ENCODE measurements at regions not wholly inside any gene's neighbourhood (a gene's known extent, or its start where the extent isn't known, plus 50 kb on each side); places are given as distances from the start of the nearest gene placed in this dataset.

GRCh38 chr4:177087499-177087898 lies 222.2 kb upstream of the NEIL3 start:
- Histone ChIP-seq H2AFZ (ENCODE audit: low read depth, low read length) (no peak overlapping the region), H3K36me3 (ENCODE audit: control insufficient read depth in 2 of 2, extremely low read depth in 1 of 2, insufficient read depth in 2 of 2, low read length in 2 of 2) (no peaks in the 10 kb centered on the region), H3K79me2 (ENCODE audit: control insufficient read depth, insufficient read depth, low read length) (no peaks in the 10 kb centered on the region), H3K9me1 (replicated peaks; ENCODE audit: control insufficient read depth, extremely low read depth, insufficient read depth, low read length) (no peaks in the 10 kb centered on the region), H3K4me1 (ENCODE audit: control insufficient read depth, extremely low read depth, insufficient read depth, low read length) (no peaks in the 10 kb centered on the region), H3K9ac (replicated peaks; ENCODE audit: extremely low read depth, insufficient read depth, low read length) (no peak overlapping the region), H3K4me2 (ENCODE audit: insufficient read depth, low read length) (no peak overlapping the region), H4K20me1 (replicated peaks; ENCODE audit: control insufficient read depth, extremely low read depth, insufficient read depth, low read length) (no peaks in the 10 kb centered on the region), H3K27ac (ENCODE audit: insufficient read depth, low read depth, low read length) (no peak overlapping the region), H3K9me3 (replicated peaks; ENCODE audit: control insufficient read depth, insufficient read depth, low read length) (no peaks in the 10 kb centered on the region), H3K27me3 (ENCODE audit: control insufficient read depth in 2 of 2, insufficient read depth in 2 of 2, low read length in 2 of 2) (no peaks in the 10 kb centered on the region), H3K4me3 (replicated peaks in 1 of 3; ENCODE audit: insufficient read depth in 1 of 3, low read depth in 1 of 3, low read length in 3 of 3) (no peak overlapping the region)
- intact Hi-C loops (cut with micrococcal nuclease) (no loop called here), dilution Hi-C loops (cut with MboI; ENCODE audit: extremely low pct_ligation_motif_present, low sequenced_read_pairs) (no loop called here)
- no peak for TF ChIP-seq POLR2AphosphoS5 (IDR thresholded peaks at IDR 0.05; ENCODE audit: insufficient read depth, low read depth, low read length)
- TF ChIP-seq GATA2 (IDR thresholded peaks at IDR 0.05; ENCODE audit: insufficient read depth, insufficient read length, low read depth, low read length): no peak
- TF ChIP-seq CTCF (IDR thresholded peaks at IDR 0.05; ENCODE audit: extremely low read depth in 1 of 2, insufficient read depth in 1 of 2, low read depth in 1 of 2, low read length in 2 of 2): no peak
- no peak for TF ChIP-seq MYC (IDR thresholded peaks at IDR 0.05; ENCODE audit: low read depth, low read length)
- no peak for TF ChIP-seq FOS (IDR thresholded peaks at IDR 0.05; ENCODE audit: borderline replicate concordance, insufficient read depth, low read length)
- TF ChIP-seq JUN (IDR thresholded peaks at IDR 0.05; ENCODE audit: borderline replicate concordance, insufficient read depth, insufficient read length, low read depth): no peak
- no peak for TF ChIP-seq EZH2 (IDR thresholded peaks at IDR 0.05; ENCODE audit: borderline replicate concordance, low read depth, low read length, severe bottlenecking)
- TF ChIP-seq MAX (IDR thresholded peaks at IDR 0.05; ENCODE audit: insufficient read depth, insufficient read length): no peak
- no TSS peak for BruUV-seq (replicated peaks)
- DNase-seq (ENCODE audit: low read depth, low spot score): no peak
- POLR2A ChIA-PET: no interaction called here
- FAIRE-seq: no peak
- CTCF ChIA-PET: interaction anchor here (0.8 to 0.9 kb wide), 2 partner anchors 40 to 710 kb away, joined by 3 to 5 read pairs; no protein-coding TSS in a partner anchor
